NOMO-1 treated with dmso at 0.1 percent for 144 hours (cell line): ENCODE measurements at regions not wholly inside any gene's neighbourhood (a gene's known extent, or its start where the extent isn't known, plus 50 kb on each side); places are given as distances from the start of the nearest gene placed in this dataset.
"Not testable (repeated sequence)": the region's sequence is repeated elsewhere in the genome, so short reads cannot be mapped to it uniquely, and the experiment has no call there.

Experiments
- DNase-seq: peaks from one replicate; lab custom pipeline; 2025; ENCODE audit not compliant: unreplicated experiment; lab: John Stamatoyannopoulos, UW

GRCh38 chr10:105586451-105587098, 945.5 kb downstream of the SORCS3 start:
- no peak for DNase-seq

GRCh38 chr10:105585753-105586152, 944.7 kb downstream of the SORCS3 start:
- DNase-seq: no peak

GRCh38 chr10:105585171-105585570, 944.1 kb downstream of the SORCS3 start:
- DNase-seq: no peak

- DNase-seq: no peak
Measured at GRCh38 chr10:105579112-105579511, 938.0 kb downstream of the SORCS3 start.

GRCh38 chr10:105577865-105578607, 936.9 kb downstream of the SORCS3 start:
- DNase-seq: no peak

- DNase-seq: no peak
Measured at GRCh38 chr10:105559333-105560097, 918.4 kb downstream of the SORCS3 start.

GRCh38 chr10:105550453-105550852, 909.4 kb downstream of the SORCS3 start:
- not testable (repeated sequence) for DNase-seq

- DNase-seq: no peak
Measured at GRCh38 chr10:105549731-105550130, 908.6 kb downstream of the SORCS3 start.

- DNase-seq: no peak
Measured at GRCh38 chr10:105545101-105545500, 904.0 kb downstream of the SORCS3 start.

GRCh38 chr10:105540381-105540780, 899.3 kb downstream of the SORCS3 start:
- DNase-seq: no peak

- no peak for DNase-seq
Measured at GRCh38 chr10:105538874-105539273, 897.8 kb downstream of the SORCS3 start.

GRCh38 chr10:105535478-105535877, 894.4 kb downstream of the SORCS3 start:
- DNase-seq: no peak

- DNase-seq: no peak
Measured at GRCh38 chr10:105534086-105534485, 893.0 kb downstream of the SORCS3 start.

- DNase-seq: no peak
Measured at GRCh38 chr10:105516511-105516910, 875.4 kb downstream of the SORCS3 start.

GRCh38 chr10:105514106-105514505, 873.0 kb downstream of the SORCS3 start:
- DNase-seq: no peak

- no peak for DNase-seq
Measured at GRCh38 chr10:105509517-105509916, 868.4 kb downstream of the SORCS3 start.

- DNase-seq: no peak
Measured at GRCh38 chr10:105506262-105506661, 865.2 kb downstream of the SORCS3 start.

GRCh38 chr10:105503714-105504113, 862.6 kb downstream of the SORCS3 start:
- DNase-seq: no peak

GRCh38 chr10:105502058-105502457, 861.0 kb downstream of the SORCS3 start:
- DNase-seq: no peak

GRCh38 chr10:105494944-105495343, 853.9 kb downstream of the SORCS3 start:
- no peak for DNase-seq

GRCh38 chr10:105494303-105494702, 853.2 kb downstream of the SORCS3 start:
- no peak for DNase-seq

GRCh38 chr10:105473170-105473569, 832.1 kb downstream of the SORCS3 start:
- no peak for DNase-seq
